ENCODE measurements at regions not wholly inside any gene's neighbourhood (a gene's known extent, or its start where the extent isn't known, plus 50 kb on each side); places are given as distances from the start of the nearest gene placed in this dataset.

- no peak for DNase-seq
These were observed 640.5 kb downstream of the ZPLD1 start for GRCh38 chr3:103075282-103075681.

- DNase-seq, result no peak
These were observed 643.1 kb downstream of the ZPLD1 start for GRCh38 chr3:103077910-103078309.

GRCh38 chr3:103082501-103082900 lies 647.7 kb downstream of the ZPLD1 start:
- DNase-seq, result no peak

DNA sequence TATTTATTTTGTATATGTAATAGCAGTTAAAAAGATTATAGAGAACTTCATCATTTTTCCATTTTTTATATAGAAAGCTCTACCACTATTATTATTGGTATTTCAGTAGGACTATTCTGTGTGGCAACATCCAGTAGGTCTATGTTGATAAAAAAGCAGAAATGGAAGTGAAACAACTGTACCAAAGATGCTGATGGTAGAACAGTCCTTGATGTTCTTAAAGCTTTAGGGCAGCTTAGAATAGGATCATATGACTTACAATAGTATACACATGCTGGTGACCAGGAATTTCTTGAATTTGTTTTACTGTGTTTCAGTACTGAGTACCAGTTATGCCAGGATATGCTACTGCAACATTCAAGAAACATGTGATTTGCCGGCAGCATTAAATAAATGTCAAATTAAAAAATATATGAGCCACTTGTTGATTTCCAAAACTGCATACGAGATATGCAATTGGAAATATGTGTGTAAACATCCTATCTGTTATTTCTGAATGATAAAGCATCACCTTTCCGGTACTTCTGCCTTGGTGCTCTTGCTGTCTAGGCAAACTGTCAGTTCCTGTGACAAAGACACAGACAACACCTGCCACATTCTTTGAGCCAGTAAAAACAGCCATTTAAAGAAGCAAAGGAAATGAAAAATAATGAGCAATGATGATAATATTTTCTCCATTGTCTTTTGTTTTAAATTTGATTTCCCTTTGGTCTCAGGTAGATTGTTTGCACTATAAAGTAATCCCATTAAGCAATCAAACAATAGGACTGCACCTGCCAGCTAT lies 649.2 kb downstream of the ZPLD1 start:
- DNase-seq, result no peak

GRCh38 chr3:103085465-103085864 lies 650.6 kb downstream of the ZPLD1 start:
- DNase-seq, result no peak

DNA sequence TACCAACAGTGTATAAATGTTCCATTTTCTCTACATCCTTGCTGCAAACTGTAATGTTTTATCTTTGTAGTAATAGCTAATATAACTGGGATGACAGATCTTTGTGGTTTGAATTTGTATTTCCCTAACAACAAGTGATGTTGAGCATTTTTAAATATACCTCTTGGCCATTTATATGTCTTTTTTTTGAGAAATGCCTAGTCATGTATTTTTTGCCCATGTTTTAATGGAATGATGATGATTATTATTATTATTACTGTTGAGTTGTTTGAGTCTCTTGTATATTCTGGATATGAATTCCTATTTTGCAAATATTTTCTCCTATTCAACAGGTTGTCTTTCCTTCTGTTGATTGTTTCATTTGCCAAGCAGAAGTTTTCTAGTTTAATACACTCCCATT lies 654.9 kb downstream of the ZPLD1 start:
- no peak for DNase-seq

- DNase-seq, result no peak
These were observed 670.4 kb downstream of the ZPLD1 start for GRCh38 chr3:103105206-103105605.

DNA sequence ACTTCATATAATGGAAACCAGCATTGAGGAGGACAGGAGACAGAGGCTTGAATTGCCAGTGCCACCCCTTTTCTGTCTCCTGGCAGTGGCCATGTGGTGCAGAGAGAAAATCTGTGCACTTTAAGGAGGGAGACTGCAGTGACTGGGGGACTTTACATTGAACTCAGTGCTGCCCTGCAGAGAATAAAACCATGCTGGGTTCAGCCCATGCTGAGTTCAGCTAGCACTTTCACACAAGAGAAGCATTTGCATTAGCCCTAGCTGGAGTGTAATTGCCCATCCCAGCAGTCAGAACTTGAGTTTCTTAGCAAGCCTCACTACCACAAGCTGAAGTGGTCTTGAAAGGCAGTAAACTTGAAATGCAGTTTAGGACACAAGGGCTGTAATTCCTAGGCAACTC lies 677.5 kb downstream of the ZPLD1 start:
- no peak for DNase-seq

GRCh38 chr3:103126115-103126514 lies 691.3 kb downstream of the ZPLD1 start:
- DNase-seq, result no peak

DNA sequence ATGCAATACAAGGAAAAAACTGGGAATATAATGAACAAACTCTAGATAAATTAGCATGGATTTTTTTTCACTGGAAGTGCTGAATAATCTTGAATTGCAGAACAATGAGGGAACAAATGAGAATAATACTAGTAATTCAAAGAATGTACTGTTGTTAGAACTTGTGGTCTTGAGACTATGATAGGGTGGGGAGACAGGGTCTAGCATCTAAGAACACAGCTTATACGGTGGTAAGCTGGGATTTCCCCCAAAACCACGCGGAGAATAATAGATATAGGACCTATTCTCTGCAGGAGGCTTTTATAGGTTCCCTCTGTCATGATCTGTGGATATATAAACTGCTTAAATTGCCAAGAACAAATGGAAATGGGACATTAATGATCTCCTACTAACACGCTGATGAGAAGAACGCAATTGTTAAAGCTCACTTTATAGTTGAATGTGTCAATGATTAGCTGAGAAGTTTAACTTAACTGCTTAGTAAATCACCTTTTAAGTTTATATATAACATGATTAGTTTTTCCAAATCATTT lies 692.3 kb downstream of the ZPLD1 start:
- no peak for DNase-seq

GRCh38 chr3:103127737-103128136 lies 692.9 kb downstream of the ZPLD1 start:
- no peak for DNase-seq

GRCh38 chr3:103134023-103134724 lies 699.4 kb downstream of the ZPLD1 start:
- DNase-seq, result no peak

- DNase-seq, result no peak
These were observed 701.8 kb downstream of the ZPLD1 start for GRCh38 chr3:103136621-103137020.

- DNase-seq, result no peak
These were observed 703.0 kb downstream of the ZPLD1 start for GRCh38 chr3:103137830-103138229.

- no peak for DNase-seq
These were observed 723.4 kb downstream of the ZPLD1 start for GRCh38 chr3:103158183-103158582.

DNA sequence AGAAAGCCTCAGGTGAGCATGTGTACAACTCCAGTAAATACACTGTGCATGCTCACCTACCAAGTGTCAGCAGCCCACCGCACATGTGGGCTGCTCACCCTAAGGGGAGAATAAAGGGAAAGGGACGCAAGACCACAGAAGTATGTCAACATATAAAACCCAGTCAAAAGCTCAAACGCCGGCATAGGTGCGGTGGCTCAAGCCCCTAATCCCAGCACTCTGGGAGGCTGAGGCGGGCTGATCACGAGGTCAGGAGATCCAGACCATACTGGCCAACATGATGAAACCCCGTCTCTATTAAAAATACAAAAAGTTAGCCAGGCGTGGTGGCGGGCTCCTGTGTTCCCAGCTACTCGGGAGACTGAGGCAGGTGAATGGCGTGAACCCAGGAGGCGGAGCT lies 732.1 kb downstream of the ZPLD1 start:
- DNase-seq, result no peak

GRCh38 chr3:103167850-103168249 lies 733.0 kb downstream of the ZPLD1 start:
- no peak for DNase-seq

- no peak for DNase-seq
These were observed 734.5 kb downstream of the ZPLD1 start for GRCh38 chr3:103169289-103169688.

DNA sequence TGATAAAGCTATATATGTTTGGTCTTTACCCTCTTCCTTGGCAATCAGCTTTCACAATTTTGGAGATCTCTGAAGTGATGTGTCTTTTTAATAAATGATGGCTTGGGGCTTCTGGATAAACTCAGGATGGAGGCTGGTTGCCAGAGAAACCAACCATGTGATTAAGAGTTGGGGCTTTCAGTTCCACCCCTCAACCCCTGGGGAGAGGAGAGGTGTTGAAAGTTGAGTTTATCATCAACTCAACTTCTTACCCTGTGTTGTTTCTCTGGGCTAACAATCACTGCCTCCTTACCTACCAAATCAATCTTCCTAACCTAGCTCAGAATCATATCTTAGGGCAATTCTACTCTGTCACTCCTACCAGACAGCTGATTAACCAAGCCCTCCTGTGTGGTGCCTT lies 735.8 kb downstream of the ZPLD1 start:
- DNase-seq, result no peak

- no peak for DNase-seq
These were observed 739.1 kb downstream of the ZPLD1 start for GRCh38 chr3:103173940-103174339.

DNA sequence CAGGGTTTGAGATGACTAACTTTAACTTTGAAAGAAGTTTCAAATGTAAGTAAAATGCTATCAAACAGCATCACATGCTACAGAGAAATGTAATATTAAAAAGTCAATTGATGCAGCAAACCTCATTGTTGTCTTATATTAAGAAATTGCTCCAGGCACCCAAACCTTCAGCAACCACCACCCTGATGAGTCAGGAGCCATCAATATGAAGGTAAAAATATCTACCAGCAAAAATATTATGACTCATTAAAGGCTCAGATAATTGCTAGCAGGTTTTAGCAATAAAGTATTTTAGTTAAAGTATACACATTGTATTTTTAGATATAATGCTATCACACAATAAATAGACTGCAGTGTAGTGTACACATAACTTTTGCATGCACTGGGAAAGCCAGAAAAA lies 746.3 kb downstream of the ZPLD1 start:
- DNase-seq, result no peak

GRCh38 chr3:103184772-103185171 lies 750.0 kb downstream of the ZPLD1 start:
- DNase-seq, result no peak

DNA sequence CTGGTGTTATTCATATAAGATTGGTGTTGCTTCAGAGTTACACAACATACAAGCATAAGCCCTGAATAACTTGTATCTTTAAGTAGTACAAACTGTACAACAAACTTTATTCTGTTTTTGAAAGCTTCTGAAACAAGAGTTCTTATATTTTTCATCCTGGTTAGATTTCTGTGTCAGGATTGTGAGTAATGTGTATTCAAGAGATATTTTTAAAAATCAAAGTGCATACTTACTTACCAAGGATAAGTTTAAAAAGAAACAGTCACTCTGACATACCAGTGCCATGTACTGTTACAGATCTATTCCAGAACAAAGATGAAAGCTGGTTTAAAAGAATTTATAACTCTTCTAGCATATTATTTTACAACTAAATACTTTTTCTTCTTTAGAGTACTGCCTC lies 755.1 kb downstream of the ZPLD1 start:
- no peak for DNase-seq

DNA sequence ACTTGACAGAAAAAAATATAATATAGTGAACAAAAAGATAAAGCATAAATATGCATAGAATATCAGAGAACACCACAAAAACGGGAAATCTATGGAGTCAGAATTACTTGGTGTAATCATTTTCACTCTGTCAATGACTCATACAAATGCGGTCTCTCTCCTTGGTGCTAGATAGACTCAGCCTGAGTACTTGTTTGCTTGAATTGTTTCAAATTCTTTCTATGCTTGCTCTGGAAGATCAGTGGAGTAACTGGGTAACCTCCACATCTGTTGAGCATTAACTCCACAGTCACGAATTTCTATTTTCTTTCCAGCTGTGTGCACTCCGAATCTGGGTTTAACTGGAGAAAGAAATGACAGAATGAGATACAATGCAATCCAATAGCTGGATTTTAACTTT lies 760.4 kb downstream of the ZPLD1 start:
- no peak for DNase-seq

Measured in activated effector memory CD4-positive, alpha-beta T cell treated with Interleukin-2 at 50 U/mL for 16 hours (primary cell).